Glutamatergic neuron (in vitro differentiated cells): ENCODE measurements at regions not wholly inside any gene's neighbourhood (a gene's known extent, or its start where the extent isn't known, plus 50 kb on each side); places are given as distances from the start of the nearest gene placed in this dataset.

Experiments
- DNase-seq: peaks from one replicate; pipeline ENCODE4 v3.0.0; 2022
- H3K27ac Mint-ChIP-seq: one replicate; pipeline ENCODE4 v1.8.0; 2020; ENCODE audit warnings: mild to moderate bottlenecking, mixed read lengths, inconsistent platforms; ENCODE audit not compliant: unreplicated experiment
- H3K27me3 Mint-ChIP-seq: one replicate; pipeline ENCODE4 v1.8.0; 2020; ENCODE audit warnings: mild to moderate bottlenecking, moderate library complexity, mixed read lengths, inconsistent platforms; ENCODE audit not compliant: unreplicated experiment
- H3K36me3 Mint-ChIP-seq: one replicate; pipeline ENCODE4 v1.8.0; 2020; ENCODE audit warnings: mild to moderate bottlenecking, mixed read lengths, inconsistent platforms; ENCODE audit not compliant: unreplicated experiment
- H3K4me1 Mint-ChIP-seq: one replicate; pipeline ENCODE4 v1.8.0; 2020; ENCODE audit warnings: mild to moderate bottlenecking, low read depth, mixed read lengths, inconsistent platforms; ENCODE audit not compliant: unreplicated experiment
- H3K4me3 Mint-ChIP-seq: one replicate; pipeline ENCODE4 v1.8.0; 2020; ENCODE audit warnings: mild to moderate bottlenecking, mixed read lengths, inconsistent platforms; ENCODE audit not compliant: unreplicated experiment
- H3K9me3 Mint-ChIP-seq: one replicate; pipeline ENCODE4 v1.8.0; 2020; ENCODE audit warnings: mild to moderate bottlenecking, moderate library complexity, mixed read lengths, inconsistent platforms; ENCODE audit not compliant: unreplicated experiment
- CTCF ChIP-seq: fragments of 200-600 bp; sonication (generic); IDR thresholded peaks from one replicate; pipeline ENCODE4 v1.5.0; 2021; ENCODE audit not compliant: partially characterized antibody, unreplicated experiment

GRCh38 chr18:38948436-38948835 is 1382.8 kb upstream of the CELF4 start:
- TF ChIP-seq CTCF: no peak
- H3K4me3 Mint-ChIP-seq: no peak overlapping the region

GRCh38 chr18:38944446-38945024 is 1378.9 kb upstream of the CELF4 start:
- peaks cover 5% of the 10 kb centered on the region for H3K36me3 Mint-ChIP-seq
- H3K4me1 Mint-ChIP-seq: no peaks in the 10 kb centered on the region
- H3K27me3 Mint-ChIP-seq: no peaks in the 10 kb centered on the region
- no peak overlapping the region for H3K27ac Mint-ChIP-seq
- no peak overlapping the region for H3K4me3 Mint-ChIP-seq
- no peak for DNase-seq
- H3K9me3 Mint-ChIP-seq: no peaks in the 10 kb centered on the region
- TF ChIP-seq CTCF: no peak

More at GRCh38 chr18:38948436-38948835, 1382.8 kb upstream of the CELF4 start:
- Mint-ChIP-seq H3K36me3 (peaks cover 5% of the 10 kb centered on the region), H3K4me1 (no peaks in the 10 kb centered on the region), H3K9me3 (no peaks in the 10 kb centered on the region), H3K27me3 (no peaks in the 10 kb centered on the region), H3K27ac (no peak overlapping the region)
- no peak for DNase-seq

DNA sequence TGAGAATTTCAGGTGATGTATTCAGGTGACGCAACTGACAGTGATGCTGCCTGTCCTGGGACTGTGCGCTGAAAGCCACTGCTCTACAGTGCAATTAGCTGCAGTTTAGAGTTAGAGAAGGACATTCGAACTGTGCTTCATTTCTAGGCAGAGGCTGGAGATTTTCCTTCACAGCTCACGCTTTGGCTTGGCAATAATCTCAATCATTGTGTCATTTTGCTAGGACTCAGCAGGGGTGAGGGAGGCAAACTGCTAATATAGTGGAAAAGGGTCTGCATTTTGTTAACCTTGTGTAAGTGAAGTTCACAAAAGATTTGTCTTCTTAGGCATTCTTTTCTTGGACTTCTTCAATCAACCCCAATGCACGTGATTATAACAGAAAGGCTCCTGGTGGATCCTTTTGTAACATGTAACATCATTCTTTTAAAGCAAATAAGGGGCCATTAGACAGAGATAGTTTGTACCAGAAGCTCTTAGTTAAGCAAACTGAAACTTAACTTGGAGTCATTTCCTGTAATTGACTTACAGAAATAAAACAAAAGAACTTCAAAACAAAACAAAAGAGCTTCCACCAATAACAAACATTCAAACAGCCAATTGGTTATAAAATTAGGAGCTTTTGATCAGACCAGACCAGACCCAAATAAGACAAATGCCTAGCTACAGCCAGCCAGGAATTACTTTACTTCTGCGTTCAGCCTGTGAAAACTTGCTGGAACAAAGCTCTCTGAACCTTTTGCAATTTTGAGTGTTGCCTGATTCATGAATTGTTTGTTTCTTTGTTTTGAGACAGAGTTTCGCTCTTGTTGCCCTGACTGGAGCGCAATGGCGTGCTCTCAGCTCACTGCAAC is 1376.3 kb upstream of the CELF4 start:
- no peak overlapping the region for H3K4me3 Mint-ChIP-seq
- H3K27me3 Mint-ChIP-seq: no peaks in the 10 kb centered on the region
- TF ChIP-seq CTCF: no peak
- no peak for DNase-seq
- peaks cover 5% of the 10 kb centered on the region for H3K36me3 Mint-ChIP-seq
- H3K27ac Mint-ChIP-seq: no peak overlapping the region
- H3K9me3 Mint-ChIP-seq: no peaks in the 10 kb centered on the region
- no peaks in the 10 kb centered on the region for H3K4me1 Mint-ChIP-seq

GRCh38 chr18:38940863-38941531 is 1375.4 kb upstream of the CELF4 start:
- no peak for TF ChIP-seq CTCF
- H3K36me3 Mint-ChIP-seq: no peaks in the 10 kb centered on the region
- H3K4me3 Mint-ChIP-seq: no peak overlapping the region
- no peaks in the 10 kb centered on the region for H3K4me1 Mint-ChIP-seq
- no peak overlapping the region for H3K27ac Mint-ChIP-seq
- DNase-seq: no peak
- no peaks in the 10 kb centered on the region for H3K9me3 Mint-ChIP-seq
- H3K27me3 Mint-ChIP-seq: no peaks in the 10 kb centered on the region
